MV-4-11 (cell line): ENCODE measurements at regions not wholly inside any gene's neighbourhood (a gene's known extent, or its start where the extent isn't known, plus 50 kb on each side); places are given as distances from the start of the nearest gene placed in this dataset.

ENCODE experiments used
- DNase-seq: peaks from one replicate; lab custom pipeline; 2025; lab: John Stamatoyannopoulos, UW

DNA sequence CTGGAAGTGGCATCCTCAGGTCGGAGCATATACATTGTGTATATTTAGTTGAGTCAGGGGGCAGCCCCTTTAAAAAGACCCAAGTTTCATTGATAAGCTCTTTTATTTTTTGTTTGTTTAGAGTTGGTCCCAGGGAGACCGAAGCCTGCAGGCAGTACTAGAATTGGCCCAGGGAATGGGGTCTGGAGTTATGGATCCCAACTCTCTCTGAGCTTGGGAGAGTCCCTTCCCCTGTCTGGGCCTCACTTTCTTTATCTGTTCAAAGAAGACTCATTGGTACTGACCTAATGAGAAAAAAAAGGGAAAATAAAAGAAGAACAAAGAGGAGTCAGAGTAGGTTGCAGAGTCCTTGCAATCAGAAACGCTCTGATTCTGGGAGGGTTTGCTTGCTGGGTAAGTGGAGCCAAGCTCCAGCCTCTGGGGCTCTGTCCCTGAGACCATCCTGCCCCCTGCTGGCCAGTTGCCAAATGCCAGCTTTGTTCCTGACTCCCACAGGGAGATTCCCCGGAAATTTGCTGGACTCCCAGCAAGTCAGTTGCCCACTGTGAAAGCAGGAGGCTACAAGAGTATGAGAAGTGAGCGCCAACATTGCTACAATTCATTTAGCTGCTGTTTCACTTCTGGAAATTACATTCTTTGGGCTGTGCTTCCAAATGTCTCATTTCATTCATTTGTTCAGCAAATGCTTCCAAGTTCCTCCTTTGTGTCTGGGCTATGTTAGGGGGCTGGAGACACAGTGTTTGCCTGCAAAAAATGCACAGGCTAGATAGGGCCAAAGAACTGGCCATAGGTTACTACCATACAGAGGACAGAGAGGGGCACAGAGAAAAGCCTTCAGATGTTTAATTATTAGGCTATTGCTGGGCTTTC is 156.2 kb downstream of the MELK start:
- peak; percentile 51 for DNase-seq

DNA sequence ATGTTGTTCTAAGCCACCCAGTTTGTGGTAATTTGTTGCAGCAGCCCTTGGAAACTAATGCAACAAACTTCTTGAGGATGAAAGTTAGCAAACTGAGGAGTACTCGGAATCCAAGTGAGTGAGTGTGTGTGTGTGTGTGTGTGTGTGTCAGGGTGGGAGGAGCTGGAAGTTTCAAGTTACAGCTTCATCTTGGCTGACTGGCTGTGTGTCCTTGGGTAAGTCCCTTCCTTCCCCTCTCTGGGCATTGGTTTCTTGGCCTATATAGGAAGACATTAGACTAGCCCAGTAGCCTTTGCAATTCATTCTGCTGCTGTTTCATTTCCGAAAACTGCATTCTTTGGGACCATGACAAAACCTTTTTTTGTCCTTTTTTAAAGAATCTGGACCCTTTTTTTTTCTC is 157.2 kb downstream of the MELK start:
- DNase-seq: no peak

DNA sequence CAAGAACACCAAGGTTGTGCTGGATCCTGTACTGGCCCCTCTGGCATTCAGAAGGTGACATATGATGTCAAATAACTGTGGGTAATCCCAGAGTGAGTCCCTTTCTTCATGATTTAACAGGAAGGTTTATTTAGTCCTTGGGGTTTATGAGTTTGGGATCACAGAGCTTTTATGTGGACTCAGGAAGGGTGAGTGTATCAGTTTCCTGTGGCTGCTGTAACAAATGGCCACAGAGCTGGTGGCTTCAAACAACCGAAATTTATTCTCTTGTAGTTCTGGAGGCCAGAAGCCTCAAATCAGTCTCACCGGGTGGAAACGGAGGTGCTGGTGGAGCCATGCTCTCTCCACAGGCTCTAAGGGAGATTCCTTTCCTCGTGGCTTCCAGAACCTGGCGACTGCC is 157.7 kb downstream of the MELK start:
- no peak for DNase-seq

DNA sequence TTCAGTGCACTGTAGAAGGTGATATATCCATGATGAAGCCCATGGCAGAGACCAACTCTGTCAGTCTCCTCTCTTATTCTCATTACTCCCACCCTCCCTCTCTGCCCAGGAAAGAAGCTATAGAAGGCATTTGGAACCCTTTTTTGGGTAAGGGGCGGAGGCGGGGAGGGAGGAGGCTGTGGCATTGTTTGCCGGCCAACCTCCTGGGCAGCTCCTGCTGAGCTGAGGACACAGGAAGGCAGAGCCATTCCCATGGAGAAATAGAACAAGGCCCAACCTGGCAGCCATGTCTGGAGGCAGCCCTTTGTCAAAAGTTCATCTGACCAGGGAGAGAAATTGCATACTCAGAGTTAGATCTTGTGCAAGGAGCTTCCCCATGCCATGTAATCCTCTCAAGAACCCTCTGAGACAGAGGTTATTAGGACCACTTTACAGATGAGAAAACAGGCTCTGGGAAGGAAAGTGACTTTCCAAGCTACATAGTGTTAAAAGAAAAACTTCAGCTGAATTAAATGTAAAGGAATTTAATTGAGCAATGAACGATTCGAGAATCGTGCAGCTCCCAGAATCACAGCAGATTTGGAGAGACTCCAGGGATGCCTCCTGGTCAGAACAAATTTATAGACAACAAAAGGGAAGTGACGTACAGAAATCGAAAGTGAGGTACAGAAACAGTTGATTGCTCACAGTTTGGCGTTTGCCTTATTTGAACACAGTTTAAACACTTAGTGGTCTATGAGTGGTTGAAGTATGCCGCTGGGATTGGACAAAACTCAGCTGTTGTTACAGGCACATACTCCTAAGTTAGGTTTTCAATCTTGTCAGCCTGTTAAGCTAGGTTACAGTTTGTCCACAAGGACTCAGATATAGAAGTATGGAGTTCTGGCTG is 158.6 kb downstream of the MELK start:
- DNase-seq: peak; percentile 95

DNA sequence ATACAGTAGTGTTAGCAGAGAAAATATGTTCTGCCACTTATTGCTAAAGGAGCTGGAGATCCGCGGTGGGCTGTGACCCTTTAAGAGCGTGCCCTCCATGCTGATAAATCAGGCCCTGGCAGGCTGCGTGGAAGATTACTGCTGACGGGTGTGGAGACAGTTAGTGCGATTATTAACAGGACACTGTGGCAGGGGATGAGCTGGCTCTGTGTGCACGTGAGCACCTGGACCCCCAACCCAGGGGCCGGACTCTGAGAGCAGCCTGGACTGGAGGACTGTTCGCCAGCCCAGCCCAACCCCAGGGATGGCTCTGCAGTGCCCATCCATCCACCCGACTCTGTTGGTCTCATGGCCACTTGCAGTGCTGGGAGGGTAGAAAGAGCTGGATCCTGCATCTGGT is 162.0 kb downstream of the MELK start:
- no peak for DNase-seq

DNA sequence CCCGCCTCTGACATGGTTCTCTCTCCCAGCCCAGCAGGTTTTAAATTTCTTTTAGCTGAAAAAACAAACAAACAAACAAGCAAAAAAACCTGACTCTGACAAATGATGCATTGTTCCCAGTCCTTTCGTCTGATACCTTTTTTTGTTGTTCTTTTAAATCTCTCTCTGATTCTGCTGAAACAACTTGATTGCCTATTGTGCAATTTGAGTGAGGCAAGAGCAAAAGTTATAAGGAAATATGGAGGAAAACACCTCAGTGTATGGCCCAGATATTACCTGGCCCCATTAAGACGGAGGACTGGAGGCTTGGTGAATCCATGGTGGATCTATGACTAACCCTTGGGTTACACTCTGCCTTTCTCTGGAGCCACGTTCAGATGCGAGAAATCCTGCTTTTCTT is 164.0 kb downstream of the MELK start:
- DNase-seq: no peak

DNA sequence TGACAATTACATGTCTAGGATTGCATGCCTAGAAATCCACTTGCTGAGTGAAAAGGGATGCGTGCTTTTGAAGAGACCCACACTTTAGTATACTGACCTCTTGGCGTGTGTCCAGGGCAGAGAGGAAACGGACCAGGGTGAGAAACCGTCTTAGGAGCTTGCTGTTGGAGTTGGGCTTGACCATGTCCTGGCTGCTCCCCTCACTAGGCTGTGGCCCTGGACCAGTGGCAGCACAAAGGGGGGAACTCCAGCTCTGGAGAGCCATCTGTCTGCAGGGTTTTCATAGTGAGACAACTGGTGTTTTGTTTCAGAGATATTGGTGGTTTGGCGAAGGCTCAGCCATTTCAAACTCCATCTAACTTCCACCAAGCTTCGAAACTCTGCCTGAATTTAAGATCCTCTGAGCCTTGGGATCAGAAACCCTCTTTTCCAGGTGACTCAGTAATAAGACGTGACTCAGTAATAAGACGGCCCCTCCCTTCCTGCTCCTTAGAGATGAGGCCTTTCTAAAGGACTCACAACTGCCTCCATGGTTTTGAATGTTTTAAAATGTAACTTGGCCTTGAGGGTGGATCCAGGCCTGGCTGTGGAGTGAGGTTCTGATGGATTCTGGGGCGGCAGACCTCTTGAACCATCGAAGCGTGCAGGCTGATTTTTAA is 165.8 kb downstream of the MELK start:
- no peak for DNase-seq

DNA sequence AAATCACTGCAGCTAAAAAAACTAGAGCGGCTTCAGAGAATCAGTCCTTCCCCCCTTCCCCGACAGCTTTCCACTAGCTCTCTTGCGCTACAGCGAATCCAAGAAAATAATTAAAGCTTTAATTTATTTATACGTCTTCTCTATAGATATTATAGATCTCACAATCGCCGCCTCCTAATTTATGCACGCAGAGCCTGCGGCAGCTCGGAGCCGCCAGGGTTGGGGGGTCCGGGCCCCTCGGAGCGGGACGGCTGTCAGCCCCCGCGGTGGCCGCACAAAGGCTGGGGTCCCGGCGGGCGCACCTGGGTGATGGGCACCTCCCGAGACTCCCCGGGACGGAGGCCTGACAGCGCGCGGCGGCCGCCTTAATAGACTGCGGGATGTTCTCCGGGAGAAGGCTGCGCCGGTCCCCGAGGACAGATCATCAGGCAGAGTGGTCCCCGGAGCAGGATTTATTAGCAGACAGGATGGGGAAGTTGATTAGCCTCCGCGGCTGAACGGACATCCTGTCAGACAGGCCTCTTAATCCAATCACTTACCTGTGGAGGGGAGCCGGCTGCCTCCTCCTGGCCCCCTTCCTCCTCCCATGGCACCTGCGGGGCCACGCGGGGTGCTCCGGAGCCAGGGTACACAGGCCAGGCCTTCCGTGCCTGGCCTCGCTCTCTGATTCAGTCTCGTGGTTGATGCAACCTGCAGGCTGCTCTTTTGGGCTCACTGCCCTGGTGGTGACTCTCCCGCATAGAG is 166.8 kb downstream of the MELK start:
- DNase-seq: no peak

DNA sequence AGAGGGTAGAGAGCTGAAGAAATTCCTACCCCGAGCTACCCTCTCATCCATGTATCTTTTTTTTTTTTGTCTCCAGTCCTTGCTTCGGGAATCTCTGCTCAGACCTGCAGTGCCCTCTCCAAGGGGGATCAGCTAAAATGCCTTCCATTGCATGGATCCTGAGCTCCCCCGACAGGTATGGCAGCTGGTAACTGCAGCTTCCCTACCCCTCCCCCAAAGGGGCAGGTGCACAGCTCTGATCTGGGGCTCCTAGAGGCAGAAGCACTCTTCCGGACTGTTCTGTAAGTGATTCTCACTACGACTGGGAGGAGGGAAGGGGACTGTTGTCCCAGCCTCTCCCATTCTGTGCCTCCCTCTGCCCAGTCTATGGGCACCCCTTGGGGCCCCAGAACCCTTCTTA is 169.6 kb downstream of the MELK start:
- no peak for DNase-seq

DNA sequence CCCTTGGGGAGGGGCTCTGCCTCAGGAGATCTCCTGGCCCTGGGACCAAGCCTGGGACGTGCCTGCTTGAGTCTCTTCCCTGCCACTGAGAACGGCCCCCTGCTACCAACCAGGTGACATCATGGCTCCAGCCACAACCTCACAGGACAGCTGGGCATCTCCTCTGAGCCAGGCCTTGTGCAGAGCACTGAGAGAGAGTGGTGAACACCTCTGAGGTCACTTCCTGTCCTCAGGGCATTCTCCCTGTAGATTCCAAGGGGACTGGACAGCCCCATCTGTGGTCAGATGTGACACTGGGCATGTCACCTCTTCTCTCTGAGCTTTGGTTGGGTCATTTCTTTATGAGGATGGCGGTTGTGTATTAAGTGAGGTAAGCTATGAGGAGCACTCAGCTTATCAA is 172.0 kb downstream of the MELK start:
- DNase-seq: no peak

DNA sequence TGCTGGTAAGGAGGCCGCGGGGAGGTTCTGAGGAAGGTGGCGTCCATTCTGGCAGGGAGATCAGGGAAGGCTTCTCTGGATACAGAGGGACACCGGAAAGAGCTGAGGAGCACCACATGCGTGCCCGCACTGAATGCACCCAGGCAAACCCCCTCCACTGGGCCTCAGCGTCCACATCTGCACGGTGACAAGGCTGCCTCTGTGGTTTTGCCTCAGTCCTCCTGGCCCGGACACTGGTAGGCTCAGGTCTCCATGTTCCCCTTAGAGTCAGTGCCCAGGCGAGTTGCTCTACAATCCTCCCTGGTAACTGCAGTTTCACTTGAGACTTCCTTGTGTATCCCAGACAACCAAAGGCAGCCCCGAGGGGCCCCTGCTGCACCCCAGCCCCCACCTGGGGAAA is 173.3 kb downstream of the MELK start:
- DNase-seq: no peak

DNA sequence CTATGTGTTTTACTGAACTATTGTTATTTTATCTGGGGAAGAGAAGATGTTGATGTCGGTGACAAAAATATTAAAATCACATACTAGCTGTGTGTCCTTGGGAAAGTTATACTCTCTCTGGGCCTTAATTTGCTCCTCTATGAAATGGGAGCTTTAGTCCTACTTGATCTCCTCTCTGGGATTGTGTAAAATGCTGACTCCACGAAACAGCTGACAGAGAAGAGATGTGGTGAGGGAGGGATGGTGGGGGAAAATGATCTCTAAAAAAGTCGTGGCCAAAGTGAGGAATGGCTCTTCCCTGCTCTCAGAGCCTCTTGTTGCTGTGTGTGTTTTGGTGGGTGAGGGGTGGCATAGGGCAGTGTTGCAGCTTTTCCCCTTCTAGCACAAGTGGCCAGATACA is 173.7 kb downstream of the MELK start:
- no peak for DNase-seq

DNA sequence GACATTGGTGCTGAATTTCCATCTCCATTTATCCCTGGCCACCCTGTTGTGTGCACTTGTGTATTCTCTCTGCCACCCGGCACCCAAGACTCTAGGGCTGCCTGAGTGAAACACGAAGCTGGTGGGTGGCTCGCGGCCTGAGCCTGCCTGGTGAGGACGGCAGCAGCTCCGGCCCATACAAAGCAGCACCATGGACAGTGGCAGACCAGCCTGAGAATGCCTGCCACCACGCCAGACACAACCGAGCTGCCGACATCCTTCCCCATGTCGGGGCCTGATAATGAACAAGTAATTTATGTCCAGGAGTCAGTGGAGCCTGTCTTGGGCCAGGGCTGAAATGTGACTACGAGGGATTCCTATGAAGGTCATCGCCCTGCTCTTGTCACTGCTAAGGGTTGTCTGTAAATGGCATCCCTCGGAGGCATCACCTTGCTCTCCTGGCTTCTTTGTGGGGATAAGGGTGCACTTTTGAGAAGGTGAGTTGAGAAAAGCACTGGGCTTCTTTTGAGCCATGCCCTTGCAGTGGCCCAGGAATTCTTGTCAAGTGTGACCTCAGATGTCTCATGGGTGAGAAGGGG is 175.7 kb downstream of the MELK start:
- peak; percentile 14 for DNase-seq

DNA sequence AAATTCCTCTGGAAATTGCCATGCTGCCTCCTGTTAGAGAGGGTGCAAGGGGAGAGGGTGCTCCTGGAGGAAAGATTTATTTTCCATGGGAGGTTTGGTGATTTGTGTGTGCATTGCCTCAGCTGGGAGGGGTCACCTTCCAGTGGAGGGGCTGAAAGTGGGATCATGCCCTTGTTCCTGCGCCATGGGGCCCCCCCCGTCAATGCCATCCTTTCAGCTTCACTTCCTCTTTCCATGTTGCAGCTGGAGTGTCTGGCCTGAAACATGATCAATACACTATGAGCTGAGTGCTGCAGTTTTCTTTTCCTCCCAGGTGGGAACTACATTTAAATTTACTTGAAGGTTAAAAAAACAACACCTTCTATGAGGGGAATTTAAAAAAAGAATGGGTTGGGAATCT is 176.8 kb downstream of the MELK start:
- DNase-seq: peak; percentile 34

DNA sequence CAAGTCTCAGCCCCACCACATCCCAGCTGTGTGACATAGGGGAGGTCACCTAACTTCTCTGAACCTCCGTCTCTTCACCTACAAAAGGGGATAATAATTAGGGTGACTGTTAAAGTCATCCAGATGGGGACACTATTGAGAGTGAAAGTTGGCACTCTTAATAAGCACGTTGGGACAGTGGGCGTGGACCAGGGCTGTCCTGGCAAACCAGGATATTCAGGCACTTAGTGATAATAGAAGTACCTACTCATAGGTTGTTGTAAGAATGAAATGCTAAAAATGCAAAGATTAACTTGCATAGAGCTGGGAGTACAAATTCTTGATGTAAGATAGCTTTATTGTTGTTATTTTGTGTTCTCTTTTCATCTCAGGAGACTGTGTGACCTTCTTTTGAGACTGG is 177.9 kb downstream of the MELK start:
- no peak for DNase-seq

DNA sequence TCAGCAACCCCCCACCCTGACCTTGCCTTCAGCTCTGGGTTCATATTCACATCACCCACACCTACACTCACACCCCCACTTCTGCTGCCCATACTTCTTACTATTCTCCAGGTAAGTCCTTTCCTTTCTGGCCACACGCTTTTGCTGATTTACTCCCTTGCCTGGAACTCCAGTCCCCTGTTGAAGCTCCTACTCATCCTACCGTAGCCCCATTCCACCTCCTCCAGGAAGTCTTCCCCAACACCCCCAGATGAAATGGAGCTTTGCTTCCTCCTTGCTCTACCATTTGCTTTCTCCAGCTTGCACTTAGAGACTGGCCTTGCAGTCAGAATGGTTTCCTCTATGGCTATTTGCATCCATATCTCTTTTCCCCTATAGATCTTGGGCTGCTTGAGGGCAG is 182.3 kb downstream of the MELK start:
- no peak for DNase-seq

DNA sequence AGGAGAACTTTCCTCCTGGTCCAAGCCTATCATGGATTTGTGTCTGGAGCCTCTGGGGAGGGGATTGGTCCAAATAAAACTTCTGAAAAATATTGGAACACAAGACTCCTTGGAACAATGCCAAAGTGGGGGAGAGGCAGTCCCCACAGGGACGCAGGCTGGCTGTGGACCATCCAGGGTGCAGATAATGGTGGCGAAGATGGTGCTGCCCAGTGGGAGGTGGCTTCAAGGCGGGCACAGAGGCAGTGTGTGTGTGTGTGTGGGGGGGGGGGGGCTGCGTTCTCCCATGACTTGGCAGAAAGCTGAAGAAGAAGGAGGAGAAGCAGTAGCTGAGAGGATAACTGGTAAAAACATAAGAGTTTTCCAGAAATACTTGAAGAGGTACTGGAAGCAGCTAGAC is 186.4 kb downstream of the MELK start:
- no peak for DNase-seq

DNA sequence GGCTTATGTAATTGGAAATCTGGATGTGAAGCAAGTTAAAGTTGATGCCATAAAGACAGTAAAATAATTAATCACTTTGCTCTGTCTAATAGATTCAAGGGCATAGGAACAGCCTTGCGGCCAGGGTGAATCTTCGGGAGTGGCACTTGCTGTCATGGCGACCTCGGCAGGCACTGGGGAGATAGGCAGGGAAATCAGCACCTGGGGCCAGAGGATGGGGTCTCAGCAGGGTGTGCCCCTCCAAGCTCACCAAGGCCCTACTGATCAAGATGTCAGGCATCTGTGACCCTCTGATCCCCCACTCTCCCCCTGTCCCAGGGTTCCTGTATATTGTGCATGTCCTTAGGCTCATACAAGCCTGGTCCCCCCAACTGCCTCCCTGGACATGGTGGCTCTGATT is 187.3 kb downstream of the MELK start:
- DNase-seq: no peak

DNA sequence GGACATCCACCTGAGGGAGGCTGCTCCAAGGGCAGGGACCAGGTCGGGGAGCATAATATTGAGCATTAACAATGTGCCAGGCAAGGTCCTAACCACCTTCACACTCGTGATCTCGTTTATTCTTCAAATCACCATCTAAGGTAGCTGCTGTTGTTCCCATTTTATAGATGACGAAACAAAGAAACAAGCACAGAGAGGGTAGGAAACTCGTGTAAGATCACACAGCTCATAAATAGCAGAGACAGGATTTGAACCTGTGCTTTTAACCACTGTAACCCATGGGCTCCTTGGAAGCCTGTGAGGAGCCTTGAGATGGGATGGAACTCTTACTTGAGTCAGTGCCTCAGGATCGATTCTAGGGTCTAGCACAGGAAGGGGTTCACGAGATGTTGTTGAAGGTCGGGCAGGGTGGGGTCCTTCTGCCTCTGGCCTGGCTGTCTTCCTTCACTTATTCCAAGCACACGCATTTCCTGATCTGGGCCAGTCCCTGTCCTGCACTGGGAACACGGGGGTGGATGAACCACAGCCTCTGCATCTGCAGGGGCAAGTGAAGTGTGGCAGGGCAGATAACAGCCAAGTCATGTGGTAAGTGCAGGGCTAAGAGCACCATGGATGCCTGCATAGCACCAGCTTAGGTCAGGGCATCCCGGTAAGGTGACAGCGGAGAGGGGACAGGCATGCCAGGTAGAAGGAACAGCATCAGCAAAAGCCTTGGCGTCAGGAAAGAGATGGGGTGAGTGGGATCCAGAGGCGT is 188.1 kb downstream of the MELK start:
- no peak for DNase-seq

DNA sequence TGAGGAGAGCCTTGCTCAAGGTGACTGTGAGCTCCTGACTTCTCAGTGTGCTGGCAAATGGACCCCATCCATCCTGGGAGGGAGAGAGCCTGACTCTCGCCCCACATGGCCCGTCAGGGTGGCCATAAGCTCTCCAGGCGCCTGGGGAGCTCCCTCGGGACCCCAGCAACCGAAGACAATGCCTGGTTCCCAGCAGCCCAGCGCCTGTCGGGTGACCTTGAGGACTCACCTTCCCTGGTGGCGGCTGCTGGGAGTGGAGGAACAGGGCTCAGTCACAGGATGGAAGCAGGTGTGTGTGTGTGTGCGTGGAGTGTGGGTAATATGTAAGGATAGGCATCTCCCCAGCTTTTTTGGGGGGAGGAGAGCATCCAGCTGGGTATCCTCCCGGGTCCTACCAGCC is 190.3 kb downstream of the MELK start:
- DNase-seq: no peak

DNA sequence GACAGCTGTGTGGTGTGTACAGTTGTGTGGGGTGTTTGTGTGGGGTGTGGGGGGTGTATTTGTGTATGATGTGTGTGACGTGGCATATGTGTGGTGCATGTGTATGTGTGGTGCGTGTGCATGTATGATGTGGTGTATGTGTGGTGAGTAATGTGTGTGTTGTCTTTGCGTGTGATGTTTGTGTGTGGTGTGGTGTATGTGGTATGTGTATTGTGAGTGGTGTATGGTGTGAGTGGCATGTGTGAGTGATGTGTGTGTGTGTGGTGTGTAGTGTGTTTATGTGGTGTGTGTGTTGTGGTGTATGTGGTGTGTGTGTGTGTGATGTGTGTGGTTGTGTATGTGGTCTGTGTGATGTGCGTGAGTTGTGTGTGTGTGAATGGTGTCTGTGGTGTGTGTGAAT is 191.1 kb downstream of the MELK start:
- no peak for DNase-seq
